GM21786 (cell line): ENCODE measurements at regions not wholly inside any gene's neighbourhood (a gene's known extent, or its start where the extent isn't known, plus 50 kb on each side); places are given as distances from the start of the nearest gene placed in this dataset.
"Not testable (repeated sequence)": the region's sequence is repeated elsewhere in the genome, so short reads cannot be mapped to it uniquely, and the experiment has no call there.

Experiments used
- ATAC-seq: cut with Tn5 transposase; IDR thresholded peaks from one replicate; pipeline ENCODE4 v1.9.1; 2021; ENCODE audit not compliant: unreplicated experiment

DNA sequence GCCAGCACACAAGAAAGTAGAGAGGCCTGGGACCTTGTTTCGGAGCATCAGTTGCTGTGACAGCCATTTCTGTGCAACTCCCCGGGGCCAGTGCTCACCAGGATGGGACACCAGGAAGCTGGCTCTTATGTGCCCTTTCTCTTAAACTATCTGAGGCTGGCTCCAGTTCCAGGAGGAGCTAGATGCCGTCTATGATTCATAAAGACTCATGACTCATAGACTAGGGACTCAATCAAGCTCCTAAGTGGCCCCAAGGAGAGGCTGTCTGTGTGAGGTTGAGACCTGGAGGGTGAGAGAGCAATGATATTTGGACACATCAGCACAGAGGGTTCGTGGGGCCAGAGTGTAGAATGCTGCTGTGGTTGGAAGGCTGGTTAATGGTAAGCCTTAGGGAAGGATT lies 580.1 kb downstream of the CCSER2 start:
- no peak for ATAC-seq

DNA sequence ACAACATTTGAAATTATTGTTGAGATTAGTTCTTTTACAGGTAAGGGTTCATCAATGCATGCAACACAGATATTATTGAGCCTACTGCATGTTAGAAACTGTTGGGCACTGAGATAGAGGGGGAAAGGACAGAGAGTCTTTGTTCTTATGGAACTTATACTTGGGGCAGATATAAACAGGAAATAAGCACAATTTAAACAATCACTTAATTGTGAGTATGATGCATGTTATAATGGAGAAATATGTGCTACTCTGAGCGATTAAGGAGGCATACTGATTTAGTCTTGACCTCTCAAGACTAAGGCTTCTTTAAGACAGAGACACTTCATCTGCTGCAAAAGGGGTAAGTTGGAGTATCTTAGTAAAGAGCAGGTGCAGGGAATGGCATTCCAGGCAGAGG lies 593.3 kb downstream of the CCSER2 start:
- no peak for ATAC-seq

DNA sequence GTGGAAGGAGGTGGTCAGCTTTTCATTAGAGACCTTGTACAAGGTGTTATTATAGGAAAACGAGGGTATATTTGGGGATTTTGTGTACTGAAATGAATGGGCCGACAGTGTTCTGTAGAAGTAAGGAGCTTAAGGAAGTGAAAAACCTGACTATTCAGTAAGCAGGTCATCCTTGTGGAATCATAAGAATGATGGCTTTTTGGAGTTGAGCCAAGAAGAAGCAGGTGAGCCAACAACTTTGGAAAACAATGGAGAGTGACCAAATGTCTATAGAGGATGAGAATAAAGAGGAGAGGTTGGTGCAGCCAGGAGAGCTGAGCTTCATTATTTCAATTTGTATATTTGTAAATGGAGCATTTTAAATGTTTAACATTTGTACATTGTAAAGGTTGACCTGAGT lies 595.7 kb downstream of the CCSER2 start:
- no peak for ATAC-seq

DNA sequence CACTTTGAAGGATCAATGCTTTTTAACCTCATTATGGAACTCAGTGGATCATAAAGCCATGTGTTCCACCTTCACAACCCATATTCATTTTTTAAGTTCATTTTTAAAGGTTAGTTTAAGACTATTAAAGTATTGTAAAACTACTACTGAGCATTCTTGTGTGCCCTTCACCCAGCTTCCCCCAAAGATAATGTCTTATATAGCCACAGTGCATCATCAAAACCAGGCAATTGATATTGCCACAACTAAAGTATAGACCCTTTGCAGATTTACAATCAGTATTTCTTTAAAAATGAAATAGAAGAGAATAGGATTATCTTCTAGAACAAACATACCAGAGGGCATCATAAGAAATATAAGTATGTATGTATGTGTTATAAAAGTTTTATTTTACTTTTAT lies 597.1 kb downstream of the CCSER2 start:
- ATAC-seq: no peak

DNA sequence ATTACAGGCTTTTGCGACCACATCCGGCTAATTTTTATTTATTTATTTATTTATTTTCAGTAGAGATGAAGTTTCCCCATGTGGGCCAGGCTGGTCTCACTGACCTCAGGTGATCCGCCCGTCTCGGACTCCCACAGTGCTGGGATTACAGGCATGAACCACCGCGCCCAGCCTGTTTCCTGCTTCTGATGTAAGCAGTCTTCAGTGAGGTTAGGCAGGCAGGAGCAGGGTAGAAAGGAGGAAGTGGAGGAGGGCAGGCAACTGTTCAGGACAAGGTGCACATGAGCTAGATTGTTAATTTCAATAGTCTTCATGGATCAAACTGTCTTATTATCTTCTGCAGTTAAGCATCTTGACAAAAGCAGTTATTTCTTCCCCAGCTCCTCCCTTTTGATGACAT lies 605.0 kb downstream of the CCSER2 start:
- no peak for ATAC-seq

DNA sequence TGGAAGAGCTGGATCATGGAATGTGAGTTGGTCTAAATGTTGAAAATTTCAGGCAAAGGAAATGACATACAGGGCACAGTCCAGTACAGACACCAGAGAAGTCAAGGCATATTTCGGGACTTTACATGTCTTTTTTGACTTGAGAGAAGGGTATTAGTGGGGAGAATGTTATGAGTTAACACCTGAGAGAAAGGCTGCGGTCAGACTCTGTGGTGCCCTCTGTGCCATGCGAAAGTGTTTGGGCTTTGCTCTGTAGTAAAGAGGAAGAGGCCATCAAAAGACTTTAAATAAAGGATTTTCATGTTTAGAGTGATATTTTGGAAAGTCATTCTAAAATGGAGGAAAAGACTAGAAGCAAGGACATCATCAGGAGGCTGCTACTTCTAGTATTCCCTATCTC lies 607.4 kb downstream of the CCSER2 start:
- no peak for ATAC-seq

DNA sequence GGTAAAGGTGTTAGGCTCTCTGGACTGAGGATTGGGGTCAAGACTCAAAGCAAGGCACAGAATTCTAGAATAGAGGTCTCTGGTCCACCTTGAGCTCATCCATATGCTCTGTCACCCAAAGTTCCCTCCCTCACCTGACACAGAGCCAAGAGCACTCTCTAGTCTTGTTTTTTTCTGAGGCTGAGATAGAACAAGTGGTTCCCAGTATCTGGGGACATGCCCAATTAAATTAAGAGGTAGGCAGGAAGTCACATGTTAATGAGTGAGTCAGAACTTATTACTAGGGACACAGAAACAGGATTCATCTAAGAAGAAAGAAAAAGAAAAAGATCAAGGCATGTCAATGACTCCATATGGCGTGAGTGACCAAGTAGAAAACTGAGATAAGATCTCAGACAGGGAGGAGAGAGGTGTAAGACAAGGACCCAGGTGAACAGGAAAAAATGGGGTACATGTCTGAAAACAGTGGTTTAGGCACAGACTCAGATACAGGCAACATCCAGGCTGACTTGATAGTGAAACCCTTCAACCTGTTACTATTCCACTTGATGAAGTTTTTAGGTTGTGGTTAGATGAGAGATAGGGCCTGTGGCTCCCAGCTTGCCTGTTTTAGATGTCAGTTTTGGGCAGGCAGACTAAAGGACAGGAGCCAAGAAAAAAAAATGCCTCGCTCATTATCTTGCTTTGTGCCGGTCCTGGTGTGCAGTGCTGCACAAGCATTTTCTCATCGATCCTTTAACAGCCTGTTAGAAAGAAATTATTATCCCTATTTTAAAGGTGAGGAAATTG lies 609.9 kb downstream of the CCSER2 start:
- no peak for ATAC-seq

DNA sequence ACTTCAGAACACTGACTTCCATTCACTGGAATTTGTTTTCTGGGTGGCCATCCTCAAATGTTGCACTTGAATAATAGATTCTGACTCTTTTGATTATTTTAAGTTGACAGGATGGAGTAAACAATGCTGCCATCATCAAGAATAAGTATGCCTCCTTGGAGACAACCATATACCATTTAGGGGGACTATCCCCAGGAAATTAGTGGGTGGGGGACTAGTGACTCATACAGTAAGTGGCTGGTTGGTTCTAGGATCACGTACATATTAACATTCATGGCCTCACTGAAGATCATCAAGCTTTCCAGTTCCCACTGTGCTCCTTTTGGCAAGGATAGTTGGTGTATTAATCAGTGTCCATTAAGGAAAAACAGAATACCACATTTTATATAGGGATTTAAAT lies 615.2 kb downstream of the CCSER2 start:
- no peak for ATAC-seq

DNA sequence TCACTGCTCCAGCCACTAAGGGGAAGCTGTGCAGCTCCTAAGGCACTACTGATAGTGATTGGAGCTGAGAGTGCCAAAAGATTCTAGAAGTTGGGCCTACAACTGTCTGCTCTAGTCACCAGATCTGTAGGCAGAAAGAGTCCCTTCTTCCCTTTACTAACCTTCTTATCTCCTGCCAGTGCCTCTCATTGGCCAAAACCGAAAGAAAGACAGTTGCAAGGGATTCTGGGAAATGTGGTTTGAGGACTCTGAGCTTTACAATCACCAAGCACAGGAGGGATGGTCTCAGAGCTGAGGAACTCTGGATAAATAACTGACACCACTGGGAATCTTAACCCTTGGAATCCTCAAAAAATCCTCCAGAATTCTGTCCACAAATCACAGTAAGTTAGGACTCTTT lies 615.8 kb downstream of the CCSER2 start:
- ATAC-seq: no peak

DNA sequence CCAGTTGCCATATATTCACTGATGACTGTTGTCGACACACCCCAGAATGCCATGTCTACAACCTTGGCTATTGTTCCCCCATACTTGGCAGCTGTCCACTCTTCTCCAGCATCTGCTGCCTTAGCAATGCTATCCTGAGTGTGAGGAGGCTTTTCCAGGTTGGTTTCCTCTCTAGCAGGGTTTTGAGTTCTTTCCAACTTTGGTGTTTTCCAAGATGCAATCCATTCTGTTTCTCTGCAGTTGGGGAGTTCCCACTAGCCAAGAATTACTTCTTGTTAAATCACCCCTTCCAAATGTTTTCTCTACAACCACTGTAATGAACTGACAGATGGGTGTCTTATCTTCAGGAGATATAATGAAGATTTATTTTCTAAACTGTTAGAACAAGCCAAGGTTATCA lies 617.4 kb downstream of the CCSER2 start:
- no peak for ATAC-seq

DNA sequence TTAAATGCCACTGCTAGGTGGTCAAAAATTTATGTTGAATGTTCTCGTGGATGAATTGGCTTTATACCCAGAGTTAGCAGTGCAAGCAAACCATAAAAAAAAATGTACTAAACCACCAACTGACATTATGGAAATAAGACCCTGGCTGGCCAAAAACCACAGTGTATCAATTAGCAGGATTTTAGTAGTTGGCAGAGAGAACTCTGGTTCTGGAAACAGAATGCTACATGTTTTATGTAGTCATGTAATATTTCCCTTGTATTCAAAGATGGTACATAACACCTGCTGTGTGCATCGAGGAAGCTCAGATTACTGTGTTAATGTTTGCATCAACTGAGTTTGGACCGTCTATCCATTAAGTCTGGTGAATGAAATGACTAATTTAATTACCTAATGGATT lies 618.5 kb downstream of the CCSER2 start:
- ATAC-seq: no peak

DNA sequence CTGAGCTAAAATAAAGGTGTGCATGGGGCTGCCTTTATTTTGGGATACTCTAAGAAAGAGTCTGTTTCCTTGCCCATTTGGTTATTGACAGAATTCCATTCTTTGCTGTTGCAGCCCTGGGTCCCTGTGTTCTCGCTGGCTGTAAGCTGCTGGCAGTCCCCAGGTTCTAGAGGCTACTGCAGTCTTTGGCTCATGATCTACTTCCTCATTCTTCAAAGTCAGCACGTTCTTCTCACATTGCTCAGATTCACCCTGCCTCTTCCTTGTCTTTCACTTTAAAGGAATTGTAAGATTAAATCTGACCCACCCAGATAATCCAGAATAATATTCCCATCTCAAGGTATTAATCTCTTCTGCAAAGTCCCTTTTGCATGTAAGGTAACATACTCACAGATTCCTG lies 620.3 kb downstream of the CCSER2 start:
- ATAC-seq: no peak

DNA sequence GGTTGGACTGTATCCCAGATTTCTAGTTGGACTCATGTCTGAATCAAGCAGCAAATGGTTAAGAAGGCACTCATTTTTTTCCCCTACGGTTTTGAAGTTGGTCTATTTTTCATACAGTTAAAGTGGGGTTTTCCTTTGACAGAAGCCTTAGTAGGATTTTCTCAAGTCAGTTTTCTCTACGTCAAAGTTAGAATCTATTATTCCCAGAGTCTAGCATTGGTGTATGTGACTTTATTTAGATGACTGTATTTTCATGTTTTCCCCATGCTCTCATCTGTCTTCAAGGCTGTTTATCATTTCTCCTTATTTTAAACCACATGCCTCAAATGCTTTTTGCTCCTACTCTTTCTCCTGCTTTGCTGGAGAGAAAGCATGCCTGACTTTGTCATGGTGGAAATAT lies 623.2 kb downstream of the CCSER2 start:
- no peak for ATAC-seq

DNA sequence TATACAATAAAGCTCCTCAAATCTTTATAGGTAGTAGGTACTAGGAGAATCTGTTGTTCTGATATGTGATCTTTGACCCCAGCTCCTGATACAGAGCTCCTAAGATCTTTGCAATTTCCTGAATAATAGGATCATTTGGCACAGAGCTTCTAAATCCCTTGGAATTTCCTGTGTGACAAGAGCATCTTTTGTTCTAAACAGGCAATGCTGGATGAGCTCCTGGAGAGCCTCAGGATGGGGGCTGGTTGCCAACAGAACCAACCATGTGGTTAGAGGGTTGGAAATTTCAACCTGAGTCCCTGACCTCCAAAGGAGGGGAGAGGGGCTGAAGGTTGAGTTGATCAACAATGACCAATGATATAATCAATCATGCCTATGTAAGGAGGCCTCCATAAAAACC lies 629.0 kb downstream of the CCSER2 start:
- ATAC-seq: no peak

DNA sequence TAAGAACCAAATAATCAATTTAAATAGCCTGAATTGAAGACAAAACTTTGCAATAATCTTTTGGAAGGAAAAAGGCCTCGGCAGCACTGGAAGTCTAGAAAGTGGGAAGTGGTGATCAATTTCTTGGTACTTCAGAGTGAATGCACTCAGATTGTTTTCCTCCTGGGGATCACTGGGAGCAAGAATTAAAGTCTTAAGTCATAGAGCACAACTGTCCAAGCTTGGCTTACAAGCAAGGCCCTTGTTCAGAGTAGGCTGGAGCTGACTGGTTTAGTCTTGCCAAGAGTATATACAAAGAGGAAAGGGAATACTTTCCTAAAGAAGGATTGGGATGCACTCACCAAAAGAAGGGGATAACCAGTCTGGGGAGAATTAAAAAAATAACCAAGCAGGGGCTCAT lies 637.1 kb downstream of the CCSER2 start:
- ATAC-seq: no peak

DNA sequence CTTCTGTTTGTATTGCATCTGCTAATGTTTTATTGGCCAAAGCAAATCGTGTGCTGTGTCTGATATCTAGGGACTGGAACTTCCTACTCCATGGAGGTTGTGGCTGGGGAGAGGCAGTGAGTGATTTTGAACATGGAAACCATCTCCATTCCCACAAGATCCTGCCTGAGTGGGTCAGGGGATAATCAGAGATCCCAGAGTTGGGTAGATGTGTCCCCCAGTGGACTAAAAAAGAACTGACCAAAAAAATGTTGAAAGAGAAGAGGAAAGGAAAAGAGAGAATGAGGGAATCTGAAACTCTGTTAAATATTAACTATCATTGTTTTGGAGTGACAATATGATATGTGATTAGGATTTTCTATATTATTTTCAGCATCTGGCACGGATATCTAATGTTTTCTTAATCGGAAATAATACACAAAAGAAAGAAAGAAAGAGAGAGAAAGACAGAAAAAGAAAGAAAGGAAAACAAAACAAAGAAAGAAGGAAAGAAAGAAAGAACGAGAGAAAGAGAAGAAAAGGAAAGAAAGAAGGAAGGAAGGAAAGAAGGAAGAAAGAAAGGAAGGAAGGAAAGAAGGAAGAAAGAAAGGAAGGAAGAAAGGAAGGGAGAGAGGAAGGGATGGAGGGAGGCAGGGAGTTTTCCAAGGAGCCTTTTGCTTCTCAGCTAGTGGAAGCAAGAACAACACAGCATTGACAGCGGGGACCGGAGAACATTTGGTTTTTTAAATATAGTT lies 638.5 kb downstream of the CCSER2 start:
- ATAC-seq: no peak

DNA sequence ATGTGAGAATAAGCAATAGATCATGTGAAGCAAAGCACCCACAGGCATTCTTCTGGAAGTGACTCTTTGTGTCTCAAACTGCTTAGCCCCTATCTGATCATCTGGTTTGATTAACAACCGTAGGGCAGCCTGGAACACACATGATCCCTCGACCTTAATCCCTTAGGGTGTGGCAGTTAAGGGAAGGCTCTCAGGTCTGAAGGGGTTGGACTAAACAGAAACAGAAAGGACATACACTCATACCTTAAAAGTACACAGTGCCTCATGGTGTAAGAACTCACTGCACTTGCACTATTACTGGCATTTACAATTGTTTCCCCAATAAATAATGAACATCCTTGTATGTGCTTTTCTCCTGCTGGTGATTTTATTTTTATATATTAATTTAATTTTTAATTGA lies 640.9 kb downstream of the CCSER2 start:
- not testable (repeated sequence) for ATAC-seq

DNA sequence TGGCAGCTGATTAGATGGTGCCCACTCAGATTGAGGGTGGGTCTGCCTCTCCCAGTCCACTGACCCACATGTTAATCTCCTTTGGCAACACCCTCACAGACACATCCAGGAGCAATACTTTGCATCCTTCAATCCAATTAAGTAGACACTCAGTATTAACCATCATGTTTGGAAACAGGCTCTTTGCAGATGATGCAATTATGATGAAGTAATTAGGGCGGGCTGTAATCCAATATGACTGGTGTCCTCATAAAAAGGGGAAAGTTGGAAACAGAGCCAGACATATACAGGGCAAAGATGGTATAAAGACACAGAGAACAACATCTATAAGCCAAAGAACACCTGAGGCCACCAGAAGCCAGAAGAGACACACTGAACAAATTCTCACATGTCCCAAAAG lies 658.6 kb downstream of the CCSER2 start:
- ATAC-seq: no peak

DNA sequence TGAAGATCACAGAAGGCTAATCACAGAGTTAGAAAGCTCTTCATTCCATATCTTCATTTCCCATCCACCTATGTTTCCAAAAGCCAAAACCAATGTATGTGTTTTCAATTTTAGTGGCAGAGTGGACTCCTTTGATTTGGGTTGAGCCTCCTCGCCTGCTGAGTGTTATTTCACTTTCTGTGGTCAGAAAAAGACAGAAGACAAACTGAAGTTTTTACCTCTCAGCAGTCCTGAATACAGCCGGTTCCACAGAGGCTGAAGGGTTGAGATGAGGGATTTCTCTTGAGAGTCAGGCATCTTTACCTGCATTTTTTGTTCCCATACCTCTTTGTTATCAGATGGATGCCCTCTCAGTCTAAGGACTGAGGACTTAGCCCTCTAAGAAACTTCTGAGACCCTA lies 659.6 kb downstream of the CCSER2 start:
- ATAC-seq: no peak

DNA sequence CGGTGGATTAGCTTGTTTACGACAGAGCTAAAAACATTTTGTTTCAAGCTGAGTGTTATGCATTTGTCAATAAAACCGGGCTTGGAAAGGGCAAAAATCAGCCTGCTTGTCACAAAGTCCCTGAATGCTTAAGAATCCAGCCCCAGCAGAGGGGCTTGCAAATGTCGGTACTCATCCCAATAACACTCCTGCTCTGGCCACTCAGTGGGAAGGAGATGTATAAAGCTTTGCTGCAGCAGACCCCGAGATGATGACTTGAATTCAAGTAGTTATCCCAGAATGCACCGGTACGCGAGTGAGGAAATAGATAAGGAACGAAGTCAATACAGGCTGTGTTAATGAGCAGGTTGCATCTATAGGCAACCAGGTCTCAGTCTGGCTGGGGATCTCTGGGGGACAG lies 662.3 kb downstream of the CCSER2 start:
- ATAC-seq: no peak

DNA sequence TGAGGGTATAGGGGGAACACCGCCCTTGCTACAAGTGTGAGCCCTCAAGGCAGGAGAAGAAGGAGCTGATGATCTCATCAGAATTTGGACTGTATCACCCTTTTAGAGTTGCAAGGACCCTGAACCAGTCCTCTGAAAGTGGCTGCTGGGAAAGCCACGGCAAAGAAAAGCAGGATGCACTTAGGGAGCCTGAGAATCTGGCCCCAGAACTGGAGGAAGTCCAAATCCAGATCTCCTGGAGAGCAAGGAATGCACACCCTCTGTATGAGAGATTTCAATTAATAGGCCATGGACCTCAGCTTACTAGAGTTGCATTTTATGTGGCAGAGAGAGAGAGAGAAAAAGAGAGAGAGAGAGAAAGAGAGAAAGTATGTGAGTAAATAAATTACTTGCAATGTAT lies 662.9 kb downstream of the CCSER2 start:
- ATAC-seq: no peak

DNA sequence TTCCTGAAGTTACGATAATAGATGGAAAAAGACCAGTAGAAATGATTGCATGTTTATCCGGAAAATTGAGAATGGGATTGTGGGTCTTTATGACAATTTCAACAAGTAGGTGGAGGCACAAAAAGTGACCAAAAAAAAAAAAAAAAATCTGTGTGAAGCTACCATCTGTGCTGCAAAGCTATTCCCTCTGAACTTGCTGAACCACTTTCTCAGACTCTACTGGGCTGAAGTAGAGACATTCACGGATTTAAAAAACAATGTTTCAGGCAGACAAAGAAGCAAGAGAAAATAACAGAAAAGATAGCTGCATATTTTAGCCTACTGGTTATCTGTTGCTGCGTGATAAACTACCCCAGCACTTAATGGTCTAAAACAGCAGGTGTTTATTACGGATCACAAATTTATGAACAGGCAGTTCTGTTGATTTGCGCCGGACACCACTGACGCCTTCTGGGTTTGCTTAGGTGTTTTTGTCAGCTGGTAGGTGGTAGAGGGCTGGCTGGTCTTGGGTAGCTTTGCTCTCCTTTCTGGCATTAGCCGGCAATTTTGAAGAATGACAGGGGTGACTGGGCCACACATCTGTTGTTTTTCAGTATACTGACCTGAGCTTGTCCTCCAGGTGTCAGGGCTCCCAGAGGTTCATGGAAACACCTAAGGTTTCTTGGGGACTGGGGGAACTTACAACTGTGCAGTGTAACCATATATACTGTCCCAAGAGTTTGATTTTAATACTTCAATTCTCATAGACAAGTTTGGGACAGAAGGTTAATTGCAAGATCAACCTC lies 665.1 kb downstream of the CCSER2 start:
- no peak for ATAC-seq
